IMR-90 (cell line): ENCODE measurements at regions not wholly inside any gene's neighbourhood (a gene's known extent, or its start where the extent isn't known, plus 50 kb on each side); places are given as distances from the start of the nearest gene placed in this dataset.

Experiments
- ATAC-seq: fragments of 200-7000 bp; cut with Tn5 transposase; 2 replicates; pipeline ENCODE4 v1.9.1; 2020; ENCODE audit warnings: low read depth, mild to moderate bottlenecking, moderate library complexity
- BruUV-seq: library from RNA; stranded (reverse); fragments of 400-500 nt; replicated peaks from 2 replicates; lab custom pipeline; 2021; lab: Mats Ljungman, UMichigan
- CTCF ChIA-PET: fragments of 300-600 bp; formaldehyde crosslinking; extraction: SDS; loops from one replicate; lab custom pipeline; 2021; ENCODE audit warnings: antibody characterized with exemption; lab: Yijun Ruan, JAX
- POLR2A ChIA-PET: fragments of 300-600 bp; sonication (Branson Sonifier 250); formaldehyde crosslinking; loops from one replicate; lab custom pipeline; 2022; ENCODE audit warnings: antibody characterized with exemption; ENCODE audit not compliant: unreplicated experiment; lab: Charles Lee
- DNase-seq: peaks from one replicate; pipeline ENCODE4 v3.0.0; 2013
- H2AFZ ChIP-seq: replicated peaks from 2 replicates; pipeline ENCODE3; 2013; ENCODE audit warnings: low read length, mild to moderate bottlenecking; ENCODE audit not compliant: poor library complexity
- H2AK5ac ChIP-seq: 2 replicates; pipeline ENCODE4 v1.6.1; 2013; ENCODE audit warnings: low read depth, low read length, inconsistent platforms
- H2AK9ac ChIP-seq: replicated peaks from 2 replicates; pipeline ENCODE3; 2013; ENCODE audit warnings: mild to moderate bottlenecking, low read depth, low read length, moderate library complexity; ENCODE audit not compliant: poor library complexity
- H2BK120ac ChIP-seq: 2 replicates; pipeline ENCODE4 v1.6.1; 2013; ENCODE audit warnings: low read depth, low read length, inconsistent platforms
- H2BK15ac ChIP-seq: 3 replicates; pipeline ENCODE4 v1.6.1; 2013; ENCODE audit warnings: low read depth, low read length, inconsistent platforms
- H2BK20ac ChIP-seq: 2 replicates; pipeline ENCODE4 v1.6.1; 2013; ENCODE audit warnings: low read depth, mild to moderate bottlenecking, inconsistent platforms, low read length, moderate library complexity
- H2BK5ac ChIP-seq: 2 replicates; pipeline ENCODE4 v1.6.1; 2013; ENCODE audit warnings: mild to moderate bottlenecking, low read depth, low read length, inconsistent platforms; ENCODE audit not compliant: poor library complexity, severe bottlenecking
- H3K14ac ChIP-seq: replicated peaks from 2 replicates; pipeline ENCODE4 v1.6.1; 2013; ENCODE audit warnings: low read depth, low read length, inconsistent platforms
- H3K18ac ChIP-seq: 2 replicates; pipeline ENCODE4 v1.6.1; 2013; ENCODE audit warnings: low read depth, low read length, control low read depth
- H3K23ac ChIP-seq: 2 replicates; pipeline ENCODE4 v1.6.1; 2013; ENCODE audit warnings: low read depth, low read length, inconsistent platforms
- H3K27ac ChIP-seq: 2 replicates; pipeline ENCODE4 v1.5.1; 2013; ENCODE audit warnings: mild to moderate bottlenecking, control low read depth, low read length; ENCODE audit not compliant: insufficient read depth
- H3K27me3 ChIP-seq: 2 replicates; pipeline ENCODE4 v1.6.1; 2013; ENCODE audit warnings: low read length; ENCODE audit not compliant: control insufficient read depth, insufficient read depth
- H3K36me3 ChIP-seq: 2 replicates; pipeline ENCODE4 v1.6.1; 2013; ENCODE audit warnings: low read length, mixed read lengths; ENCODE audit not compliant: control insufficient read depth, insufficient read depth
- H3K4ac ChIP-seq: 2 replicates; pipeline ENCODE4 v1.6.1; 2013; ENCODE audit warnings: low read depth, low read length, inconsistent platforms
- H3K4me1 ChIP-seq: 2 replicates; pipeline ENCODE4 v1.6.1; 2013; ENCODE audit warnings: low read length, mixed read lengths; ENCODE audit not compliant: control insufficient read depth, insufficient read depth
- H3K4me2 ChIP-seq: 2 replicates; pipeline ENCODE4 v1.6.1; 2013; ENCODE audit warnings: low read depth, mild to moderate bottlenecking, control low read depth, low read length, moderate library complexity
- H3K4me3 ChIP-seq: 2 replicates; pipeline ENCODE4 v1.5.1; 2013; ENCODE audit warnings: low read depth, mild to moderate bottlenecking, control low read depth, low read length, moderate library complexity; ENCODE audit not compliant: insufficient read depth
- H3K56ac ChIP-seq: 2 replicates; pipeline ENCODE4 v1.6.1; 2013; ENCODE audit warnings: low read length, inconsistent platforms; ENCODE audit not compliant: insufficient read depth; ENCODE audit errors: extremely low read depth
- H3K79me1 ChIP-seq, 2 experiments: 2 replicates each; pipeline ENCODE4 v1.6.1; 2013; ENCODE audit warnings: low read length in 2 of 2, inconsistent platforms in 1 of 2, low read depth in 1 of 2
- H3K9ac ChIP-seq: 2 replicates; pipeline ENCODE4 v1.6.1; 2013; ENCODE audit warnings: low read depth, low read length, control low read depth
- H3K9me1 ChIP-seq: 2 replicates; pipeline ENCODE4 v1.6.1; 2013; ENCODE audit warnings: low read length, inconsistent platforms; ENCODE audit not compliant: insufficient read depth
- H3K9me3 ChIP-seq: 2 replicates; pipeline ENCODE4 v1.6.1; 2013; ENCODE audit warnings: low read length; ENCODE audit not compliant: control insufficient read depth, insufficient read depth
- H4K20me1 ChIP-seq: 2 replicates; pipeline ENCODE4 v1.6.1; 2013; ENCODE audit warnings: low read length, inconsistent platforms; ENCODE audit not compliant: insufficient read depth
- H4K5ac ChIP-seq: 2 replicates; pipeline ENCODE4 v1.6.1; 2013; ENCODE audit warnings: mild to moderate bottlenecking, low read depth, low read length, control low read depth
- H4K8ac ChIP-seq, 2 experiments: 2 replicates each; pipeline ENCODE4 v1.6.1; 2013; ENCODE audit warnings: low read depth in 2 of 2, low read length in 2 of 2, control low read depth in 1 of 2, inconsistent platforms in 1 of 2
- H4K91ac ChIP-seq: 2 replicates; pipeline ENCODE4 v1.6.1; 2013; ENCODE audit warnings: low read depth, low read length, inconsistent platforms; ENCODE audit not compliant: insufficient read depth
- BHLHE40 ChIP-seq: fragments of 150-350 bp; IDR thresholded peaks from 2 replicates; pipeline ENCODE4 v1.6.1; 2016; ENCODE audit warnings: mild to moderate bottlenecking, low read depth, low read length
- CHD1 ChIP-seq: IDR thresholded peaks from 2 replicates; pipeline ENCODE4 v1.6.1; 2012; ENCODE audit warnings: low read depth, low read length, improper control_type of control experiment
- CTCF ChIP-seq: conservative IDR thresholded peaks from 2 replicates; pipeline ENCODE4 v1.5.1; 2012; ENCODE audit warnings: mild to moderate bottlenecking, low read depth, low read length, improper control_type of control experiment
- ELK1 ChIP-seq: fragments of 150-350 bp; IDR thresholded peaks from 2 replicates; pipeline ENCODE4 v1.6.1; 2016; ENCODE audit warnings: low read depth, mild to moderate bottlenecking, low read length, moderate library complexity, borderline replicate concordance
- FOS ChIP-seq: fragments of 150-350 bp; IDR thresholded peaks from 2 replicates; pipeline ENCODE4 v1.6.1; 2016; ENCODE audit warnings: low read depth, low read length
- MAFK ChIP-seq: IDR thresholded peaks from 2 replicates; pipeline ENCODE4 v1.6.1; 2012; ENCODE audit warnings: low read depth, low read length, improper control_type of control experiment
- MAZ ChIP-seq: IDR thresholded peaks from 2 replicates; pipeline ENCODE4 v1.6.1; 2012; ENCODE audit warnings: low read depth, mild to moderate bottlenecking, low read length, improper control_type of control experiment, moderate library complexity, borderline replicate concordance
- MXI1 ChIP-seq: IDR thresholded peaks from 2 replicates; pipeline ENCODE4 v1.6.1; 2012; ENCODE audit warnings: low read depth, mild to moderate bottlenecking, low read length, moderate library complexity, borderline replicate concordance
- NFE2L2 ChIP-seq: fragments of 150-350 bp; IDR thresholded peaks from 2 replicates; pipeline ENCODE4 v1.6.1; 2016; ENCODE audit warnings: low read depth, mild to moderate bottlenecking, low read length
- POLR2A ChIP-seq: IDR thresholded peaks from 2 replicates; pipeline ENCODE4 v1.6.1; 2012; ENCODE audit warnings: mild to moderate bottlenecking, low read depth, low read length
- RAD21 ChIP-seq: IDR thresholded peaks from 2 replicates; pipeline ENCODE4 v1.6.1; 2012; ENCODE audit warnings: low read length, improper control_type of control experiment
- RFX5 ChIP-seq: IDR thresholded peaks from 2 replicates; pipeline ENCODE4 v1.8.0; 2012; ENCODE audit warnings: low read depth, mild to moderate bottlenecking, low read length, moderate library complexity
- SMC3 ChIP-seq: fragments of 150-350 bp; IDR thresholded peaks from 2 replicates; pipeline ENCODE4 v1.6.1; 2016; ENCODE audit warnings: low read depth, mild to moderate bottlenecking, antibody characterized with exemption, low read length, moderate library complexity
- USF2 ChIP-seq: fragments of 150-350 bp; IDR thresholded peaks from 2 replicates; pipeline ENCODE4 v1.6.1; 2017; ENCODE audit warnings: mild to moderate bottlenecking, antibody characterized with exemption, low read length, low read depth
- WGBS, 2 experiments: methylation state at CpG; one replicate each; pipeline versions ENCODE4 v1.1.5 to v1.1.7; 2013; ENCODE audit warnings: missing lambda C conversion rate in 2 of 2; ENCODE audit not compliant: insufficient read length in 1 of 2; ENCODE audit errors: extremely low coverage in 2 of 2; 5-methylcytosine and 5-hydroxymethylcytosine counted together
- dilution Hi-C: fragments of 300-500 bp; cut with HindIII; formaldehyde crosslinking; loops from one replicate; pipeline ENCODE4 v1.14.3; 2018; ENCODE audit warnings: low sequenced_read_pairs; ENCODE audit not compliant: unreplicated experiment
- in situ Hi-C: fragments of 300-500 bp; cut with MboI; formaldehyde crosslinking; loops from 3 replicates; pipeline ENCODE4 v1.14.3; 2019; ENCODE audit warnings: low sequenced_read_pairs, inconsistent platforms, mixed read lengths
- intact Hi-C: fragments of 100-400 bp; cut with micrococcal nuclease; formaldehyde crosslinking; loops from 2 replicates; pipeline ENCODE4 v1.10.0; 2022

GRCh38 chr10:47088656-47089354 is 177.6 kb downstream of the PTPN20 start:
- dilution Hi-C loops, result no loop called here
- Histone ChIP-seq H3K36me3 (no peaks in the 10 kb centered on the region), H3K9ac (no peak overlapping the region), H3K14ac (no peak overlapping the region), H2BK15ac (no peak overlapping the region), H3K4me3 (no peak overlapping the region), H2AFZ (no peak overlapping the region), H2AK5ac (no peak overlapping the region), H2AK9ac (no peak overlapping the region), H3K4me2 (no peak overlapping the region), H3K9me1 (no peaks in the 10 kb centered on the region), H2BK20ac (no peak overlapping the region), H3K9me3 (no peaks in the 10 kb centered on the region; the same call in 1 of the 2 replicates), H3K18ac (no peak overlapping the region), H2BK120ac (no peak overlapping the region), H3K4me1 (no peaks in the 10 kb centered on the region), H4K20me1 (no peaks in the 10 kb centered on the region), H4K5ac (no peak overlapping the region), H3K79me1 (no peaks in the 10 kb centered on the region), H4K91ac (no peak overlapping the region), H3K27ac (no peak overlapping the region), H3K4ac (no peak overlapping the region), H3K23ac (no peak overlapping the region), H3K27me3 (peaks cover 10% of the 10 kb centered on the region), H2BK5ac (no peak overlapping the region), H4K8ac (no peak overlapping the region), H3K56ac (no peak overlapping the region)
- 90% methylated on average over 4 of the region's 10 CpGs; no CpG with 5 or more reads in 1 of the 2 experiments for WGBS, 2 experiments
- BruUV-seq, result no TSS peak
- TF ChIP-seq CTCF (no peak), BHLHE40 (no peak), RFX5 (no peak), RAD21 (no peak), CHD1 (no peak), ELK1 (no peak), MAZ (no peak), SMC3 (no peak), MAFK (no peak), POLR2A (no peak), FOS (no peak), MXI1 (no peak), USF2 (no peak), NFE2L2 (no peak)
- ChIA-PET POLR2A (no interaction called here), CTCF (no interaction called here)
- in situ Hi-C loops, result no loop called here
- ATAC-seq, result no peak
- intact Hi-C loops, result no loop called here
- DNase-seq, result no peak
